Skeletal muscle cell (primary cell): ENCODE measurements at regions not wholly inside any gene's neighbourhood (a gene's known extent, or its start where the extent isn't known, plus 50 kb on each side); places are given as distances from the start of the nearest gene placed in this dataset.

Experiments
- DNase-seq: peaks from one replicate; pipeline ENCODE4 v3.0.0-alpha.2; 2010; ENCODE audit warnings: low read depth
- H3K4me3 ChIP-seq: 2 replicates; pipeline ENCODE4 v1.5.1; 2011; ENCODE audit warnings: low read depth, mild to moderate bottlenecking, control low read depth, low read length, moderate library complexity

- H3K4me3 ChIP-seq, result no peak overlapping the region
- no peak for DNase-seq
Measured at GRCh38 chr5:74312746-74313145, 327.8 kb downstream of the ENC1 start.

GRCh38 chr5:74311961-74312360 is 328.6 kb downstream of the ENC1 start:
- no peak for DNase-seq
- no peak overlapping the region for H3K4me3 ChIP-seq

GRCh38 chr5:74310997-74311930 is 329.3 kb downstream of the ENC1 start:
- no peak overlapping the region for H3K4me3 ChIP-seq
- no peak for DNase-seq

- H3K4me3 ChIP-seq, result no peak overlapping the region
- no peak for DNase-seq
Measured at GRCh38 chr5:74310386-74310785, 330.1 kb downstream of the ENC1 start.

GRCh38 chr5:74309050-74309449 is 331.5 kb downstream of the ENC1 start:
- no peak for DNase-seq

GRCh38 chr5:74306845-74307244 is 333.7 kb downstream of the ENC1 start:
- no peak for DNase-seq
- no peak overlapping the region for H3K4me3 ChIP-seq

More at GRCh38 chr5:74309050-74309449, 331.5 kb downstream of the ENC1 start:
- no peak overlapping the region for H3K4me3 ChIP-seq

- H3K4me3 ChIP-seq, result no peak overlapping the region
- DNase-seq, result no peak
Measured at GRCh38 chr5:74304536-74304935, 336.0 kb downstream of the ENC1 start.

- DNase-seq, result peak; percentile 53
- no peak overlapping the region for H3K4me3 ChIP-seq
Measured at GRCh38 chr5:74303578-74303977, 336.9 kb downstream of the ENC1 start.

- no peak for DNase-seq
- no peak overlapping the region for H3K4me3 ChIP-seq
Measured at GRCh38 chr5:74301576-74301975, 339.0 kb downstream of the ENC1 start.

GRCh38 chr5:74300808-74301389 is 339.6 kb downstream of the ENC1 start:
- DNase-seq, result no peak
- H3K4me3 ChIP-seq, result no peak overlapping the region

- no peak for DNase-seq
Measured at GRCh38 chr5:74299833-74300232, 340.7 kb downstream of the ENC1 start.

GRCh38 chr5:74296685-74297408 is 343.7 kb downstream of the ENC1 start:
- peak; percentile 74 for DNase-seq
- H3K4me3 ChIP-seq, result no peak overlapping the region

More at GRCh38 chr5:74299833-74300232, 340.7 kb downstream of the ENC1 start:
- no peak overlapping the region for H3K4me3 ChIP-seq

GRCh38 chr5:74295676-74296075 is 344.9 kb downstream of the ENC1 start:
- DNase-seq, result no peak
- no peak overlapping the region for H3K4me3 ChIP-seq

- H3K4me3 ChIP-seq, result no peak overlapping the region
- DNase-seq, result no peak
Measured at GRCh38 chr5:74295141-74295540, 345.4 kb downstream of the ENC1 start.

GRCh38 chr5:74294231-74294705 is 346.3 kb downstream of the ENC1 start:
- H3K4me3 ChIP-seq, result no peak overlapping the region
- no peak for DNase-seq

GRCh38 chr5:74293182-74293581 is 347.3 kb downstream of the ENC1 start:
- DNase-seq, result no peak
- H3K4me3 ChIP-seq, result no peak overlapping the region

GRCh38 chr5:74290634-74291241 is 349.8 kb downstream of the ENC1 start:
- no peak overlapping the region for H3K4me3 ChIP-seq
- DNase-seq, result no peak

- DNase-seq, result no peak
- H3K4me3 ChIP-seq, result no peak overlapping the region
Measured at GRCh38 chr5:74289691-74290090, 350.8 kb downstream of the ENC1 start.

- H3K4me3 ChIP-seq, result no peak overlapping the region
- DNase-seq, result no peak
Measured at GRCh38 chr5:74289238-74289637, 351.3 kb downstream of the ENC1 start.
